ENCODE measurements at regions not wholly inside any gene's neighbourhood (a gene's known extent, or its start where the extent isn't known, plus 50 kb on each side); places are given as distances from the start of the nearest gene placed in this dataset.

- no peak for TF ChIP-seq CTCF (IDR thresholded peaks at IDR 0.05)
- no peak for TF ChIP-seq POLR2A (IDR thresholded peaks at IDR 0.05)
Measured at GRCh38 chr9:115888131-115888530, 265.5 kb upstream of the PAPPA start.
